Spleen (tissue), 11 donors: ENCODE measurements at regions not wholly inside any gene's neighbourhood (a gene's known extent, or its start where the extent isn't known, plus 50 kb on each side); places are given as distances from the start of the nearest gene placed in this dataset.

Experiments
- DNase-seq: peaks from one replicate; pipeline ENCODE4 v3.0.0-alpha.2; 2020
- H3K27ac ChIP-seq, 8 donors: fragments of 200-600 bp; sonication (generic) in 7 of 8; 1 replicate in 4 of 8; 2 replicates in 4 of 8; pipeline versions ENCODE4 v1.5.0 to v1.8.0; 2016 to 2021; ENCODE audit warnings: inconsistent platforms in 4 of 8, mild to moderate bottlenecking in 4 of 8, moderate library complexity in 1 of 8
- H3K27me3 ChIP-seq, 7 donors: fragments of 200-600 bp; sonication (generic) in 6 of 7; replicated peaks in 1 of 7; 1 replicate in 4 of 7; 2 replicates in 3 of 7; pipeline versions ENCODE4 v1.5.0 to v1.8.0; 2016 to 2021; ENCODE audit warnings: inconsistent platforms in 3 of 7, mild to moderate bottlenecking in 1 of 7
- H3K36me3 ChIP-seq, 6 donors: fragments of 200-600 bp; sonication (generic) in 5 of 6; 1 replicate in 4 of 6; 2 replicates in 2 of 6; pipeline versions ENCODE4 v1.5.0 to v1.8.0; 2016 to 2021; ENCODE audit warnings: inconsistent platforms in 2 of 6
- H3K4me1 ChIP-seq, 6 donors: fragments of 200-600 bp; sonication (generic) in 5 of 6; 1 replicate in 3 of 6; 2 replicates in 3 of 6; pipeline versions ENCODE4 v1.5.0 to v1.8.0; 2016 to 2021; ENCODE audit warnings: inconsistent platforms in 3 of 6
- H3K4me3 ChIP-seq, 8 donors: fragments of 200-600 bp; sonication (generic) in 7 of 8; 1 replicate in 4 of 8; 2 replicates in 4 of 8; pipeline versions ENCODE4 v1.5.0 to v1.8.0; 2016 to 2021; ENCODE audit warnings: inconsistent platforms in 4 of 8, mild to moderate bottlenecking in 4 of 8, moderate library complexity in 2 of 8
- H3K9me3 ChIP-seq, 8 donors: fragments of 200-600 bp; sonication (generic) in 7 of 8; 1 replicate in 4 of 8; 2 replicates in 4 of 8; pipeline versions ENCODE4 v1.5.0 to v1.8.0; 2016 to 2021; ENCODE audit warnings: inconsistent platforms in 4 of 8
- POLR2A ChIP-seq, 3 donors: fragments of 450-650 bp; IDR thresholded peaks; one replicate each; pipeline ENCODE4 v1.5.1; 2017; ENCODE audit warnings: antibody characterized with exemption in 3 of 3, mild to moderate bottlenecking in 1 of 3
- POLR2AphosphoS5 ChIP-seq, 3 donors: sonication (generic); formaldehyde crosslinking; IDR thresholded peaks; one replicate each; pipeline ENCODE4 v1.5.1; 2017; ENCODE audit warnings: antibody characterized with exemption in 3 of 3
- whole genome bisulfite sequencing, 5 donors: extraction: QIAGEN DNeasy Blood & Tissue Kit in 3 of 5; methylation state at CpG; one replicate each; pipeline versions ENCODE4 v1.1.5 to v1.1.7; 2013 to 2018; 5-methylcytosine and 5-hydroxymethylcytosine counted together
- intact Hi-C: fragments of 100-400 bp; cut with DNase I; formaldehyde crosslinking; loops from one replicate; pipeline ENCODE4 v1.15.0; 2023; ENCODE audit warnings: low total_unique reads
- TF ChIP-seq, protein P1 (sequence below), 11 experiments: fragments of 200-600 bp in 7 of 11; fragments of 450-650 bp in 4 of 11; sonication (generic) in 4 of 11; IDR thresholded peaks in 8 of 11; conservative IDR thresholded peaks in 3 of 11; 1 replicate in 7 of 11; 2 replicates in 4 of 11; pipeline versions ENCODE4 v1.4.0 to v1.8.0; 2016 to 2021; ENCODE audit warnings: antibody characterized with exemption in 11 of 11, inconsistent platforms in 4 of 11, mild to moderate bottlenecking in 1 of 11
- donor health status: healthy with polysubstance abuse.
- donor health status: DM: no; HTN: no; CAD: no; lungs with moderate emphysema.
- donor health status: DM: no; HTN: no; CAD: no.
- donor health status: Bipolar disorder and iron deficiency.
- donor health status: healthy.
- donor health status: DM: no; HTN: no; CAD: no.
- donor health status: DM: yes; HTN: yes; CAD: no.

DNA sequence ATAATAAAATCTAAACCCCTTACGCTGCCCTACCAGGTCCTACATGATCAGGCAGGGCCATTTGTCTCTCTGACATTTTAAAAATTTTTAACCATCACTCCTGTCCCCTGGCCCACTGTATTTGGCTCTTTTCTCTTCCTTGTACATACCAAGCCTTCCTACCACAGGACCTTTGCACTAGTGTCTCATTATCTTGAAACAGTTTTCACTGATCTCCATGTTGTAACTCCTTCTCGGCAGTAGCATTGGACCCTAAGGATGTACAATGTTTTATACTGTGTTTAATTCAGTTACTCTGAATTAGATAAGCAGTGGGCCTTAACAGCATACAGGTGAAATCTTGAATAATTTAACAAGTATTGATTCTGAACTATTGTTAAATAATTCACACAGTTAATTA, 330.7 kb downstream of the UTRN start:
- WGBS, 5 donors = 96 to 100% (median 99%) methylated on average over 2 of the region's 2 CpGs
- no peak for DNase-seq
- TF ChIP-seq POLR2AphosphoS5 (IDR thresholded peaks at IDR 0.05) (no peak), POLR2A (IDR thresholded peaks at IDR 0.05) (no peak)
- TF ChIP-seq, protein P1, sequence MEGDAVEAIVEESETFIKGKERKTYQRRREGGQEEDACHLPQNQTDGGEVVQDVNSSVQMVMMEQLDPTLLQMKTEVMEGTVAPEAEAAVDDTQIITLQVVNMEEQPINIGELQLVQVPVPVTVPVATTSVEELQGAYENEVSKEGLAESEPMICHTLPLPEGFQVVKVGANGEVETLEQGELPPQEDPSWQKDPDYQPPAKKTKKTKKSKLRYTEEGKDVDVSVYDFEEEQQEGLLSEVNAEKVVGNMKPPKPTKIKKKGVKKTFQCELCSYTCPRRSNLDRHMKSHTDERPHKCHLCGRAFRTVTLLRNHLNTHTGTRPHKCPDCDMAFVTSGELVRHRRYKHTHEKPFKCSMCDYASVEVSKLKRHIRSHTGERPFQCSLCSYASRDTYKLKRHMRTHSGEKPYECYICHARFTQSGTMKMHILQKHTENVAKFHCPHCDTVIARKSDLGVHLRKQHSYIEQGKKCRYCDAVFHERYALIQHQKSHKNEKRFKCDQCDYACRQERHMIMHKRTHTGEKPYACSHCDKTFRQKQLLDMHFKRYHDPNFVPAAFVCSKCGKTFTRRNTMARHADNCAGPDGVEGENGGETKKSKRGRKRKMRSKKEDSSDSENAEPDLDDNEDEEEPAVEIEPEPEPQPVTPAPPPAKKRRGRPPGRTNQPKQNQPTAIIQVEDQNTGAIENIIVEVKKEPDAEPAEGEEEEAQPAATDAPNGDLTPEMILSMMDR (IDR thresholded peaks at IDR 0.05 in 8 of 11, conservative IDR thresholded peaks at IDR 0.05 in 3 of 11) = no peak
- Histone ChIP-seq H3K27ac (no peak overlapping the region), H3K27me3 (no peaks in the 10 kb centered on the region), H3K4me1 (no peaks in the 10 kb centered on the region), H3K4me3 (no peak overlapping the region), H3K36me3 (peaks cover 0 to 5% (median 0%) of the 10 kb centered on the region in 6 donors), H3K9me3 (no peaks in the 10 kb centered on the region)
- intact Hi-C loops = no loop called here

DNA sequence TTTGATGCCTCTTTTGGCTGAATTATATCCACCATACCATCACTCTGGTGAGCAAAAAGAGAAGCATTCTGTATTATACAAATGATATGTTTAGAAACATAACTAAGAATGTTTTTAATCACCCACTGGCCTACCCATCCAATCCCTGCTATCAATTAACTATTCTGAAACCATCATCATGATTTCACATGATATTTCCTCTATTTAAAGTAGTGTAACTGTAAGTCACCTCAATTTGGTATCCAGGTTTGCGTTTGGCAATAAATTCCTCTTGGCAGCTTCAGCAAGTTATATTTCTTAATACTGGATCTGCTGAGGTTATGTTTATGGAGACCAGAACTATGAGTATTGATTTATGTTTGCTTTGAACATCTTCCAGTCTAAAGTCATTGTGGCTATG, 332.1 kb downstream of the UTRN start:
- H3K36me3 ChIP-seq = peaks cover 0 to 5% (median 0%) of the 10 kb centered on the region in 6 donors
- 82 to 96% (median 93%) methylated on average over 1 of the region's 1 CpG for WGBS, 5 donors
- H3K4me1 ChIP-seq = peaks cover 0 to under 1% (median 0%) of the 10 kb centered on the region in 6 donors
- no peak for DNase-seq
- intact Hi-C loops = no loop called here
- no peak for TF ChIP-seq POLR2A (IDR thresholded peaks at IDR 0.05)
- no peak for TF ChIP-seq POLR2AphosphoS5 (IDR thresholded peaks at IDR 0.05)
- TF ChIP-seq, protein P1 (IDR thresholded peaks at IDR 0.05 in 8 of 11, conservative IDR thresholded peaks at IDR 0.05 in 3 of 11) = no peak
- H3K27me3 ChIP-seq = no peaks in the 10 kb centered on the region
- no peak overlapping the region for H3K4me3 ChIP-seq
- no peaks in the 10 kb centered on the region for H3K9me3 ChIP-seq
- H3K27ac ChIP-seq = no peak overlapping the region

DNA sequence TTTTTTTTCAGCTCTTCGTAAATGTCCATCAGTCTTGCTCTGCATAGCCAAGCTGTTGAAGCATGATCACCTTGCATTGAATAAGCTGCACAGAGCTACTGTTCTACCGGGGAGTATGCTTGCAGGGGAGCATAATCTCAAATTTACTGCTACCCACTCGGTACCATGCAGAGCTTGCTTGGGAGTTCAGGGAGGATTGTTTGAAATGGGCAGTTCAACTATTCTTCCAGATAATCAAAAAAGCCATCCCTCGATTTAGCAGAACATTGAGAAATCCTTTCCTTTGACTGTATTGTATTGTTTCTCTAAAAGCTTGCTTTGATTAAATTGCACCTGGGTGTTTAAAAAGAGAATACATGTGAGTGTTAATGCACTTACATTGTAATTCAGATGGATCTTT, 332.6 kb downstream of the UTRN start:
- peaks cover 0 to 5% (median 0%) of the 10 kb centered on the region in 6 donors for H3K4me1 ChIP-seq
- no peak overlapping the region for H3K4me3 ChIP-seq
- DNase-seq = no peak
- H3K27me3 ChIP-seq = no peaks in the 10 kb centered on the region
- 87 to 95% (median 91%) methylated on average over 4 of the region's 4 CpGs for WGBS, 5 donors
- intact Hi-C loops = no loop called here
- H3K36me3 ChIP-seq = peaks cover 0 to 5% (median 0%) of the 10 kb centered on the region in 6 donors
- TF ChIP-seq POLR2A (IDR thresholded peaks at IDR 0.05) = no peak
- TF ChIP-seq, protein P1 (IDR thresholded peaks at IDR 0.05 in 8 of 11, conservative IDR thresholded peaks at IDR 0.05 in 3 of 11) = no peak
- TF ChIP-seq POLR2AphosphoS5 (IDR thresholded peaks at IDR 0.05) = no peak
- H3K9me3 ChIP-seq = no peaks in the 10 kb centered on the region
- no peak overlapping the region for H3K27ac ChIP-seq

DNA sequence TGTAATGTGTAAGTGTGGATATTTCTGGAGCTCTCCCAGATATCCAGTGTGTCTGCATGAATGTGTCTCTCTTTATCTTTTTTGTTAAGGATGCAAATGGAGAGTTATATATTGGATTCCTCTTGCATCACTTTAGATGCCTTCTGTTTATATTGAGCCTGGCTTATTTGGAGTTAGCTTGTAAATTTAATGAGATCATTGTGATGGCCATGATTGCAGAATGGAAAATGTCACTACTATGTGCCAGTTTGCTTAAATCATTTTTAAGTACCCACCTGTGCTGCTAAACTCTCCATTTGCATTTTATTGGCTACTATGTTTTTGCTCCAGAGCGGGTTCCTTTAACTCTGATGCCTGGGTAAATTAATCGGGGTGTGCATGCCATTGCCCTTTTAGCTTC, 334.8 kb downstream of the UTRN start:
- no peak overlapping the region for H3K27ac ChIP-seq
- 77 to 100% (median 99%) methylated on average over 2 of the region's 2 CpGs for WGBS, 5 donors
- no peak overlapping the region for H3K4me3 ChIP-seq
- peaks cover 0 to 5% (median 0%) of the 10 kb centered on the region in 6 donors for H3K36me3 ChIP-seq
- no peak for DNase-seq
- TF ChIP-seq POLR2AphosphoS5 (IDR thresholded peaks at IDR 0.05) (no peak), POLR2A (IDR thresholded peaks at IDR 0.05) (no peak)
- TF ChIP-seq, protein P1 (IDR thresholded peaks at IDR 0.05 in 8 of 11, conservative IDR thresholded peaks at IDR 0.05 in 3 of 11) = no peak
- H3K27me3 ChIP-seq = no peaks in the 10 kb centered on the region
- intact Hi-C loops = no loop called here
- H3K4me1 ChIP-seq = peaks cover 0 to 10% (median 0%) of the 10 kb centered on the region in 6 donors
- no peaks in the 10 kb centered on the region for H3K9me3 ChIP-seq
